ENCODE measurements at regions not wholly inside any gene's neighbourhood (a gene's known extent, or its start where the extent isn't known, plus 50 kb on each side); places are given as distances from the start of the nearest gene placed in this dataset.

GRCh38 chr4:110381784-110382183, 94.2 kb upstream of the ENPEP start:
- H3K9me3 Mint-ChIP-seq: peaks cover 25% of the 10 kb centered on the region
- H3K4me1 Mint-ChIP-seq: no peaks in the 10 kb centered on the region
- no peak overlapping the region for H3K4me3 Mint-ChIP-seq
- no peak overlapping the region for H3K27ac Mint-ChIP-seq
- no peaks in the 10 kb centered on the region for H3K36me3 Mint-ChIP-seq
- no peaks in the 10 kb centered on the region for H3K27me3 Mint-ChIP-seq
- no peak for ATAC-seq

GRCh38 chr4:110372485-110372884, 103.5 kb upstream of the ENPEP start:
- no peaks in the 10 kb centered on the region for H3K27me3 Mint-ChIP-seq
- no peaks in the 10 kb centered on the region for H3K4me1 Mint-ChIP-seq
- no peak overlapping the region for H3K4me3 Mint-ChIP-seq
- no peaks in the 10 kb centered on the region for H3K36me3 Mint-ChIP-seq
- ATAC-seq: no peak
- H3K9me3 Mint-ChIP-seq: peaks cover 5% of the 10 kb centered on the region
- H3K27ac Mint-ChIP-seq: no peak overlapping the region

- no peaks in the 10 kb centered on the region for H3K36me3 Mint-ChIP-seq
- peaks cover 8% of the 10 kb centered on the region for H3K9me3 Mint-ChIP-seq
- H3K4me3 Mint-ChIP-seq: no peak overlapping the region
- H3K27me3 Mint-ChIP-seq: no peaks in the 10 kb centered on the region
- H3K4me1 Mint-ChIP-seq: no peaks in the 10 kb centered on the region
- H3K27ac Mint-ChIP-seq: no peak overlapping the region
- no peak for ATAC-seq
Observed at GRCh38 chr4:110371016-110371770, 104.8 kb upstream of the ENPEP start.

- Mint-ChIP-seq H3K9me3 (peaks cover 8% of the 10 kb centered on the region), H3K27ac (no peak overlapping the region), H3K4me3 (no peak overlapping the region), H3K27me3 (peaks cover 8% of the 10 kb centered on the region), H3K36me3 (no peaks in the 10 kb centered on the region), H3K4me1 (no peaks in the 10 kb centered on the region)
- no peak for ATAC-seq
Observed at GRCh38 chr4:110368409-110368808, 107.5 kb upstream of the ENPEP start.

- Mint-ChIP-seq H3K27ac (no peak overlapping the region), H3K36me3 (no peaks in the 10 kb centered on the region), H3K9me3 (peaks cover 3% of the 10 kb centered on the region), H3K4me3 (no peak overlapping the region), H3K27me3 (peaks cover 8% of the 10 kb centered on the region), H3K4me1 (no peaks in the 10 kb centered on the region)
- no peak for ATAC-seq
Observed at GRCh38 chr4:110367156-110367555, 108.8 kb upstream of the ENPEP start.

GRCh38 chr4:110365761-110366160, 110.2 kb upstream of the ENPEP start:
- no peak for ATAC-seq
- Mint-ChIP-seq H3K4me1 (no peaks in the 10 kb centered on the region), H3K9me3 (peaks cover 3% of the 10 kb centered on the region), H3K27ac (no peak overlapping the region), H3K27me3 (peaks cover 8% of the 10 kb centered on the region), H3K4me3 (no peak overlapping the region), H3K36me3 (no peaks in the 10 kb centered on the region)

GRCh38 chr4:110364911-110365520, 110.9 kb upstream of the ENPEP start:
- no peak for ATAC-seq
- H3K4me3 Mint-ChIP-seq: no peak overlapping the region
- no peaks in the 10 kb centered on the region for H3K36me3 Mint-ChIP-seq
- peaks cover 3% of the 10 kb centered on the region for H3K9me3 Mint-ChIP-seq
- H3K27ac Mint-ChIP-seq: no peak overlapping the region
- H3K27me3 Mint-ChIP-seq: peaks cover 8% of the 10 kb centered on the region
- H3K4me1 Mint-ChIP-seq: no peaks in the 10 kb centered on the region

- Mint-ChIP-seq H3K27ac (no peak overlapping the region), H3K4me3 (no peak overlapping the region), H3K9me3 (peaks cover 3% of the 10 kb centered on the region), H3K27me3 (peaks cover 8% of the 10 kb centered on the region), H3K4me1 (no peaks in the 10 kb centered on the region), H3K36me3 (no peaks in the 10 kb centered on the region)
- ATAC-seq: no peak
Observed at GRCh38 chr4:110361921-110362320, 114.0 kb upstream of the ENPEP start.

GRCh38 chr4:110359076-110359475, 116.9 kb upstream of the ENPEP start:
- Mint-ChIP-seq H3K36me3 (no peaks in the 10 kb centered on the region), H3K27me3 (no peaks in the 10 kb centered on the region), H3K4me3 (no peak overlapping the region), H3K9me3 (no peaks in the 10 kb centered on the region), H3K4me1 (no peaks in the 10 kb centered on the region), H3K27ac (no peak overlapping the region)
- no peak for ATAC-seq

GRCh38 chr4:110357521-110357920, 118.4 kb upstream of the ENPEP start:
- no peak for ATAC-seq
- Mint-ChIP-seq H3K4me1 (no peaks in the 10 kb centered on the region), H3K36me3 (no peaks in the 10 kb centered on the region), H3K27ac (no peak overlapping the region), H3K27me3 (peaks cover 7% of the 10 kb centered on the region), H3K9me3 (no peaks in the 10 kb centered on the region), H3K4me3 (no peak overlapping the region)

- Mint-ChIP-seq H3K27ac (no peak overlapping the region), H3K27me3 (peaks cover 13% of the 10 kb centered on the region), H3K36me3 (no peaks in the 10 kb centered on the region), H3K9me3 (no peaks in the 10 kb centered on the region), H3K4me3 (no peak overlapping the region), H3K4me1 (no peaks in the 10 kb centered on the region)
- ATAC-seq: no peak
Observed at GRCh38 chr4:110354460-110354859, 121.5 kb upstream of the ENPEP start.

GRCh38 chr4:110352670-110353442, 123.1 kb upstream of the ENPEP start:
- Mint-ChIP-seq H3K36me3 (no peaks in the 10 kb centered on the region), H3K4me1 (no peaks in the 10 kb centered on the region), H3K27ac (no peak overlapping the region), H3K4me3 (no peak overlapping the region), H3K27me3 (peaks cover 13% of the 10 kb centered on the region), H3K9me3 (no peaks in the 10 kb centered on the region)
- no peak for ATAC-seq

GRCh38 chr4:110348711-110349383, 127.1 kb upstream of the ENPEP start:
- H3K4me3 Mint-ChIP-seq: no peak overlapping the region
- ATAC-seq: no peak
- H3K36me3 Mint-ChIP-seq: no peaks in the 10 kb centered on the region
- H3K27ac Mint-ChIP-seq: no peak overlapping the region
- H3K27me3 Mint-ChIP-seq: peaks cover 13% of the 10 kb centered on the region
- no peaks in the 10 kb centered on the region for H3K4me1 Mint-ChIP-seq
- no peaks in the 10 kb centered on the region for H3K9me3 Mint-ChIP-seq

GRCh38 chr4:110347805-110348204, 128.2 kb upstream of the ENPEP start:
- H3K27me3 Mint-ChIP-seq: peaks cover 9% of the 10 kb centered on the region
- no peak overlapping the region for H3K4me3 Mint-ChIP-seq
- no peaks in the 10 kb centered on the region for H3K4me1 Mint-ChIP-seq
- H3K9me3 Mint-ChIP-seq: peaks cover 6% of the 10 kb centered on the region
- H3K36me3 Mint-ChIP-seq: no peaks in the 10 kb centered on the region
- no peak for ATAC-seq
- no peak overlapping the region for H3K27ac Mint-ChIP-seq

GRCh38 chr4:110344165-110344564, 131.8 kb upstream of the ENPEP start:
- H3K27ac Mint-ChIP-seq: no peak overlapping the region

More at GRCh38 chr4:110344165-110344564, 131.8 kb upstream of the ENPEP start:
- no peaks in the 10 kb centered on the region for H3K27me3 Mint-ChIP-seq
- peaks cover 7% of the 10 kb centered on the region for H3K9me3 Mint-ChIP-seq
- no peak for ATAC-seq
- H3K36me3 Mint-ChIP-seq: no peaks in the 10 kb centered on the region
- no peaks in the 10 kb centered on the region for H3K4me1 Mint-ChIP-seq
- no peak overlapping the region for H3K4me3 Mint-ChIP-seq

Data from stimulated activated memory B cell treated with anti-CD40 and anti-IgM and Interleukin-4, amounts not matched to agents 10 μg/mL and 1 μg/mL and 100 μg/mL, for 72 hours (primary cell).